ENCODE measurements at regions not wholly inside any gene's neighbourhood (a gene's known extent, or its start where the extent isn't known, plus 50 kb on each side); places are given as distances from the start of the nearest gene placed in this dataset.

- TF ChIP-seq EP300 (IDR thresholded peaks at IDR 0.05; ENCODE audit: borderline replicate concordance in 1 of 2, low read depth in 1 of 2, low read length in 1 of 2) (no peak), CTCF (IDR thresholded peaks at IDR 0.05) (no peak), NFIC (IDR thresholded peaks at IDR 0.05; ENCODE audit: borderline replicate concordance) (no peak), REST (IDR thresholded peaks at IDR 0.05; ENCODE audit: low read depth, low read length) (no peak), PBX3 (IDR thresholded peaks at IDR 0.05) (no peak), POLR2AphosphoS5 (IDR thresholded peaks at IDR 0.05; ENCODE audit: low read depth, low read length) (no peak)
Measured at GRCh38 chr2:403682-404081, 115.8 kb upstream of the ALKAL2 start.
